ENCODE measurements at regions not wholly inside any gene's neighbourhood (a gene's known extent, or its start where the extent isn't known, plus 50 kb on each side); places are given as distances from the start of the nearest gene placed in this dataset.
A peak's percentile ranks its signal among the peaks of the same experiment; 100 is the strongest.

GRCh38 chr2:104504331-104505073 is 349.4 kb upstream of the POU3F3 start:
- FAIRE-seq (no peak), DNase-seq (ENCODE audit: low spot score) (no peak)

- DNase-seq (ENCODE audit: low spot score): no peak
These were observed 335.7 kb upstream of the POU3F3 start for GRCh38 chr2:104518256-104518655.

DNA sequence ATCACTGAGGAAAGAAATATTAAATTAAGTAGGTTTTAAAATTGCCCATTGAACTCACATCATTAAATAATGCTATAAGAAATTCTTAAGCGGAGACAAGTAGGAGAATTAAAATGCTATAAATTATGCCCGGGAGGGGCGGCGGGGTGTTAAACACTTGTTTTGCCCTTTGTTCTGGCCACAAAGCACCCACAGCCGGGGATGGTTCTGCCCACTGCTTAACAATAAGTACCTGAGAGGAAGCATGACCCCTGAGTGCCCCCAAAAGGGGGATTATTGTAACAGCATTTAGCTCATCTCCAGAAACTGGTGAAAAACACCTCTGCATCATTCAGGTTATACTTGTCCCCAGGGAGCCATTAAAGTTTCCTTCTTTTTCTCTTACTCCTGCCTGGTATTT is 332.7 kb upstream of the POU3F3 start:
- DNase-seq (ENCODE audit: low spot score) (no peak), FAIRE-seq (no peak)

More at GRCh38 chr2:104518256-104518655, 335.7 kb upstream of the POU3F3 start:
- FAIRE-seq: no peak

DNA sequence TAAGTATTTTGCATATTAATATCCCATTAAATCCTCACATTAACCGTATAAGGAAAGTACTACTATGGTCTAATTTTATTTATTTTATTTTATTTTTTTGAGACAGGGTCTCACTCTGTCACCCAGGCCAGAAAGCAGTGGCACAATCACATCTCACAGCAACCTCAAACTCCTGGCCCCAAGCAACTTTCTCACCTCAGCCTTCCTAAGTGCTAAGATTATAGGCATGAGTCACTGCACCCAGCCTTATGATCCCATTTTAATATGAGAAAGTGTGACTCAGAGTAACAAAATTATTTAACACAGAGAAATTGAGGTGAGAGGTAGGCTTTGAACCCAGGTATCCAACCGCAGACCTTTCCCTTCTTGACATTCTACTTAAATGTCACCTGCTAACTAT is 330.0 kb upstream of the POU3F3 start:
- no peak for DNase-seq (ENCODE audit: low spot score)
- FAIRE-seq: no peak

- no peak for DNase-seq (ENCODE audit: low spot score)
- FAIRE-seq: no peak
These were observed 325.8 kb upstream of the POU3F3 start for GRCh38 chr2:104528101-104528500.

- DNase-seq (ENCODE audit: low spot score) (no peak), FAIRE-seq (no peak)
These were observed 322.8 kb upstream of the POU3F3 start for GRCh38 chr2:104531122-104531521.

DNA sequence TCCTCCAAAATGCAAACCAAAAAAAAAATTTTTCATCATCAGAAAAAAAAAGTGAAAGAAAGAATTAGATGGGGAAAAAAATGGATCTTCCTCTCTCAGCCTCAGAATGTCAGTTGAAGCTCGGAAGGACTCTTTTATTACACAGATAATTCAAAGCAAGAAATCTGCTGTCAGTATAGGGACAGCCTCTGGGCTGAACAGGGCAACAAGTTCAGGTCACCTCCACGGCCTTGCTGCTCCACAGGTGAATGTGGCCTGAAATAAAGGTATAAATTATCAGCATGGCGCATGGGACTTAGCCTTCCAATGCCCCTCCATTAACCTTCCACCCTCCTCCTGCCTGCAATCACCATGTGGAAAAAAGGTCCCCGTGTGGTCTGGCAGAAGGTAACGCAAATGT is 316.8 kb upstream of the POU3F3 start:
- DNase-seq (ENCODE audit: low spot score): no peak
- no peak for FAIRE-seq

DNA sequence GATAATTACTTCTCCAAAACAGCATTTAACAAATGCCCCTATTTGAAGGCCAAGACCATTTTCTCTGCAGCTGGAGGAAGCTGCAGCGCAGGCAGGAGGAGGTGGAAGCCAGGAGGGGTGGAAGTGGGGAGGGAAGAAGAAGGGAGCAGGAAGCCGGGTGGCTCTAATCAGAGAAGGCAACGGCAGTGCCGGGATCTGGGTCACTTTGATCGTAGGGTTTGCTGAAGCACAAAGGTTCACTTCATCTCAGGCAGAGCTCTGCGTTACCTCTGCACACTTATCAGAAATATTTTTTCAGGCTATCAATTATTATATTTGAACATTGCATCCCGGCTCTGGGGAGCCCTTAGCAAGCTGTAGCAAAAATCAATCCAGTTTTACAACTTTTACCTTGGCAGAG is 315.8 kb upstream of the POU3F3 start:
- FAIRE-seq (no peak), DNase-seq (ENCODE audit: low spot score) (no peak)

DNA sequence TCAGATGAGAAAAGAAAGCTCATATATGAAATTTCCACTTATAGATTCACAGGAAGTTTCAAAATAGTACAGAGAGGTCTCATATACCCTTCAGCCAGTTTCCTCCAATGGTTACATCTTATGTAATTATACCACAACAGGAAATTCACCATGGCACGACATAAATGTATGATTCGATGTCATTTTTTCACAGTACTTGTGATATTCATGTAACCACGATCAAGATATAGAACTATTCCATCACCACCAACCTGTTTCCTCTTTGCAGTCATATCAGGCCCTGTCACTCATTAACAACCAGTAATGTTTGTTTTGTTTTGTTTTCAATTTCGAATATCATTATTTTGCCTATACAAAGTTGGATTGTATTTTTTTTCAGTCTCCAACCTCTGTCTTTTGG is 314.3 kb upstream of the POU3F3 start:
- DNase-seq (ENCODE audit: low spot score) (no peak), FAIRE-seq (no peak)

DNA sequence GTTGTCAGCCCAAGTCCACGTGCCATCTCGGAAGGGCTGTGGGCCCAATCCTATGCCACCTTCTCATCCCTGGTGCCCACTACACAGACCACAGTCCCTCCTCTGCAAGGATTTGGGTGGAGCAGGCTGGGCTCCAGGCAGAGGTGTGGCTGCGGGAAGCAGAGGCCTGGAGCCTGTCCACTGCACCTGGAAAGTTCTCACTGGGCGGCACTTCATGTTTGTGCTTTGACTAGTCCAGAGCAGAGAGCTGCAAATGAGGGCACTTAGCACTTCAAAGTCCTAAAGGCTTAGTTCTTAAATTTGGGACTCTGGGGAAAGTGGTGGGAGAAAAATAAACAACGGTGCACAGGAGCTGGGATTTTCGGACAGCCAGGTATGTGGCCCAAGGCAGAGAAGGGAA is 308.9 kb upstream of the POU3F3 start:
- no peak for DNase-seq (ENCODE audit: low spot score)
- FAIRE-seq: no peak

- DNase-seq (ENCODE audit: low spot score) (no peak), FAIRE-seq (no peak)
These were observed 307.4 kb upstream of the POU3F3 start for GRCh38 chr2:104546537-104546936.

- DNase-seq (ENCODE audit: low spot score) (no peak), FAIRE-seq (no peak)
These were observed 306.7 kb upstream of the POU3F3 start for GRCh38 chr2:104547221-104547620.

DNA sequence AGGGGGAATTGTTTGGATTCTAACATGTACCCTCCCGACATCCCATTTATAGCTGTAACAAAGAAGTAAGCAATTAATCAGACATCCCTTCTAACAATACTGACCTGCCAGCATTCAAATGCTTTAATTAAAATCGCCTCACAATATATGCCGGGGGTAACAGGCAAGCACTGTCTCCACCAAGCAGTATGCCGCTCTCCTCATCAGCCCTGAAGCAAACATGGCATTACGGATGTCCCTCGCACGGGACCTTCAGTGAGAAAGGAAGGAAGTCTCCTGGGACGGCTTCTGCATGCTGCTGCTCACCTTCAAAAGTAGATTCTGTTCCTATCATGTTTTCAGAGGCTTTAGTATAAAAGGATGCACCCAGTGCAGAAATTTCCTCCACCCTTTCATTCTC is 292.7 kb upstream of the POU3F3 start:
- FAIRE-seq: peak; percentile 78

GRCh38 chr2:104562537-104562936 is 291.4 kb upstream of the POU3F3 start:
- no peak for FAIRE-seq
- no peak for DNase-seq (ENCODE audit: low spot score)

More for the DNA sequence above, 292.7 kb upstream of the POU3F3 start:
- no peak for DNase-seq (ENCODE audit: low spot score)

DNA sequence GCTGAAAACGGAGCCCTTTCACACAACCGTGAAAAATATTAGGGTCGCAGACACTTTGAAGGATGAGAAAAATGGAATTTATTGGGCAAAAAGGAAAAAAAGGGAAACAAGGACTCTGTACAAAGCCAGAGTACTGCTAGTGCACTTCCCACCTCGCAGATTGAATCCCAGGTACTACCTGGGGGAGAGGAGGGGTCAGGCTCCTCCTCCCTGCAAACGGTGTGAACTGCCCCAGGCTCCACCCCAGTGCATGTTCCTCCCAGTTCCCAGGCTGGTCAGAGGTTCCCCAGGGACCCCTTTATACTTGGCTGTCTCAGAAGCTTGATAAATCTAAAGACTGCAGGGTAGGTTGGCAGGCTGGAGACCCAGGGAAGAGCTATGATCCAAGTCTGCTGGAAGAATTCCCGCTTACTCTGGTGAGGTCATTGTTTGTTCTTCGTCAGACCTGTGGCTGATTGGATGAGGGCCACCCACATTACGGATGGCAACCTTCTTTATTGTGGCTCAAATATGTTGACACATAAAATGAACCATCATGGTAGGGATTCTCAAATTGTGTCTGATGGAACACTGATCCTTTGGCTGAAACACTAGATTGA is 290.4 kb upstream of the POU3F3 start:
- DNase-seq (ENCODE audit: low spot score) (peak; percentile 56), FAIRE-seq (no peak)

DNA sequence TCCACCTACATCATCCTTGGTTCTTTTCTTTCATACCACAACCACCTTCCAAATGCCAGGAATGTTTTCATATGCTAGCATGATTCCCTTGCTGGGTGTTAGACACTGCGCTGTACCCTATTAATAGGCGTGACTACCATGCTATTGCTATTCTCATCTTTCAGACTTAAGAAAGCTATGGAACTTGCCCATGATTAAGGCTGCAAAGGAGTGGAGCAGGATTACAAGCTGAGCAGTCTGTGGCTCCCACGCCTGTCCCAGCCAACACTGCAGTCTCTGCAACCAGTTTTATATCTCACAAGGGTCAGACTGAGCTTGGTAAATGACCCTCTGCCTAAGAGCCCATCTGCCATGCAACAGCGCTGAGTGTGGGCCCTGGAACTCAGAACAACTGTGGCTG is 285.7 kb upstream of the POU3F3 start:
- FAIRE-seq: no peak

DNA sequence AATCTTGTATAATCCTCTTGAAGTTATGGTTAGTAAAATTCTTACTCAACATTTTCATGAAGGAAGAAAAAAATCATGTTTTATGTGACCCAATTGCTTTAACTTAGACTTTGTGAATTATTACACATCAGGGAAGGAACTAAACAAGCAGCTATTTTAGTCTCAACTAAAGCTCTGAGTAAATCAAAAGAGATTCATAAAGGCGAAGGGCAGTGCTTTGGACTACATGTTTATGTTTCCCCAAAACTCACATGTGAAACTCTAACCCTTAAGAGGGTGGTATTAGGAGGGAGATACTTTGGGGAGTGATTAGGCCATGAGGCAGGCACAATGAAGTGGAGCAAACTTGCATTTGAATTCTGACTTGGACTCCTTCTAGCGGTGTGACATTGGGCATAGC is 283.7 kb upstream of the POU3F3 start:
- FAIRE-seq: peak; percentile 5
- DNase-seq (ENCODE audit: low spot score): no peak

More for the DNA sequence above, 285.7 kb upstream of the POU3F3 start:
- no peak for DNase-seq (ENCODE audit: low spot score)

- no peak for DNase-seq (ENCODE audit: low spot score)
- no peak for FAIRE-seq
These were observed 281.1 kb upstream of the POU3F3 start for GRCh38 chr2:104572834-104573233.

- DNase-seq (ENCODE audit: low spot score) (no peak), FAIRE-seq (peak; percentile 53)
These were observed 279.5 kb upstream of the POU3F3 start for GRCh38 chr2:104574367-104574766.

DNA sequence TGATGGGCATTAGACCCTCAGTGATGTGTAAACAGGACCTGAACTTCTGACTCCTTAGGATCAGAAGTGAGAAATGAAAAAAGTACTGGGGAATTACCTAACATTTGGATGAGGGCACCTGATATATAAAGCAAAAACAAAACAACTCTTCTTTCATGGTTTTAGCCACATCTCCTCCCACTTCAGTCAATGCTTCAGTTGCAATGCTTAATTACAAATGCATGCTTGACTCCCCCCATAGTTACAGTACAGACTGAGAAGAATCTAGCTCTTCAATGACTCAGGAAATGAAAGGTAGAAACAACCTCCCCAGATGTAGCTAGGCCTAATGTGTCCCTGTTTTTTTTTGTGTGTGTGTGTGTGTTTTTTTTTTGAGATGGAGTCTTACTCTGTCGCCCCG is 276.8 kb upstream of the POU3F3 start:
- FAIRE-seq: no peak
- no peak for DNase-seq (ENCODE audit: low spot score)

- FAIRE-seq: no peak
- DNase-seq (ENCODE audit: low spot score): no peak
These were observed 271.4 kb upstream of the POU3F3 start for GRCh38 chr2:104582471-104582870.

GRCh38 chr2:104583811-104584210 is 270.1 kb upstream of the POU3F3 start:
- FAIRE-seq: no peak

DNA sequence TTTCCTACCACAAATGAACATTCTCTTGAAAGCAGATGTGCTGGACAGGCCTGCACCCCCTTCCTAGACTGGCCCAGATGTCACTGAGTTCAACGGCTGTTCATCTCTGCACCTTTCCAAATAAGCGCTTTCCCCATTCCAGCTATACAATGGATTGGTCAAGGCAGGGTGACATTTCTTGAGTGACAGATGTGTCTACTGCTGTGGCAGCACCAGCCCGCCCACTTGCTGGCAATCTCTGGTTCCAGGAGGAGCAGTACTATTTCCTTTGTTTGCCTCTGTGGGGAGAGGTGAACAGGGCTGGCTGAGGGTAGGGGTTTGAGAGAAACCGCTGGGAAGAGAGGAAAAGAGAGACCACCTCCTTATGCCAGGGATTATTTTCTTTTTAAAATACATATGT is 269.5 kb upstream of the POU3F3 start:
- peak; percentile 32 for FAIRE-seq
- DNase-seq (ENCODE audit: low spot score): no peak

More at GRCh38 chr2:104583811-104584210, 270.1 kb upstream of the POU3F3 start:
- DNase-seq (ENCODE audit: low spot score): no peak
